ENCODE measurements at regions not wholly inside any gene's neighbourhood (a gene's known extent, or its start where the extent isn't known, plus 50 kb on each side); places are given as distances from the start of the nearest gene placed in this dataset.

DNA sequence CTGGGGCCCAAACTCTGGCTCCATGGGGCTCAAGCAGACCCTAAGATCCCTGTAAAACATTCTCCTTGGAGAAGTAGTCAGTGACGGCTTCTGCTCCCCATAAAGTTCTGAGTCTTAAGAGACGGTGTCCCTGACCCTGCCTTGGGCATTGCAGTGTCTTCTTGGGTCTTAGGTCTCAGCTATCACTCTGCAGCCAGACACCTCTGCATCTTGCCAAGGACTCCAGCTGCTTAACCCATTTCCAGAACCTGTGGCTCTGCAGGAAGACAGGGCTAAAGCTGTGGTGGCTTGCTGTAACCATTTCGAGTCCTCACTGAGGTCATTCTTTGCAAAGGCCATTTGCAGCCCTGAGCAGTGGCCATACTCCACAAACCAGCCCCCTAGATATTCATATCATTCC is 337.1 kb upstream of the ZMIZ1 start:
- DNase-seq (ENCODE audit: extremely low read depth, low read depth), result no peak
- H3K4me3 ChIP-seq (replicated peaks; ENCODE audit: low read depth, low read length), result no peak overlapping the region
- no peak for TF ChIP-seq CTCF (IDR thresholded peaks at IDR 0.05; ENCODE audit: low read depth, low read length, missing control alignments)

DNA sequence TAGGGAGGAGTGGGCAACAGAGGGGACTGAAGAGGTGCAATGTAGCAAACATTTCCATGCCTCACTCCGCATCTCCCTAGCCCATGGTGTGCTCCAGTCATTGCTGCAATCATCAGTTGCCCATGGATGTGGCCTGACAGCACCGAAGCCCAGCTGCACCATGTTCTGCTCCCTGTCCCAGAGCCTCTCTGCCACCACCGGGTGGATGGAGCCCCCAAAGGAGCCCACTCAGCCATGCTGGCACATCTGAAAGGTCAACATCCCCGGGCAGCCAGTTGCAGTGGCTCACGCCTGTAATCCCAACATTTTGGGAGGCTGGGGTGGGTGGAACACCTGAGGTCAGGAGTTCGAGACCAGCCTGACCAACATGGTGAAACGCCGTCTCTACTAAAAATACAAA is 336.4 kb upstream of the ZMIZ1 start:
- no peak for TF ChIP-seq CTCF (IDR thresholded peaks at IDR 0.05; ENCODE audit: low read depth, low read length, missing control alignments)
- DNase-seq (ENCODE audit: extremely low read depth, low read depth), result no peak
- no peak overlapping the region for H3K4me3 ChIP-seq (replicated peaks; ENCODE audit: low read depth, low read length)

GRCh38 chr10:78736926-78737630 is 331.7 kb upstream of the ZMIZ1 start:
- H3K4me3 ChIP-seq (replicated peaks; ENCODE audit: low read depth, low read length), result no peak overlapping the region
- no peak for TF ChIP-seq CTCF (IDR thresholded peaks at IDR 0.05; ENCODE audit: low read depth, low read length, missing control alignments)
- no peak for DNase-seq (ENCODE audit: extremely low read depth, low read depth)

GRCh38 chr10:78737883-78738856 is 330.6 kb upstream of the ZMIZ1 start:
- no peak for TF ChIP-seq CTCF (IDR thresholded peaks at IDR 0.05; ENCODE audit: low read depth, low read length, missing control alignments)
- no peak overlapping the region for H3K4me3 ChIP-seq (replicated peaks; ENCODE audit: low read depth, low read length)
- no peak for DNase-seq (ENCODE audit: extremely low read depth, low read depth)

DNA sequence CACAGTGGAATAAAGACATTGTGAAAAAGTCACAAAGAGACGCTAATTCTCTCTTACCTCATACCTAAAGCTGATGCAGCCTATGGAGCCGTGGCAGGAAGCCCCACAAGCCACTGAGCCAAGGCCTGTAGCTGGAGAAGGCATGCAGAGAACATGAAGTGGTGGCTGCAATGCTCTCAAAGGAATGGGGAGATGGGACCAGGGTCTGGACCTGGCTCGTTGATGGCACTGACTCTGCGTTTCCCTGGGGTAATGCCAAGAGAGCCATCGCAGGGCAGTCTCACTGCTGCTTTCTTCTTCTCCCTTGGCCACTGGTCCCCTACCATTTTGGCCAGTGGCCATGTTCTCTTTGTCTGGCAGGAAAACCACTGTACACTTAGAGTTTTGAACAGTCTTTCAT is 329.9 kb upstream of the ZMIZ1 start:
- no peak overlapping the region for H3K4me3 ChIP-seq (replicated peaks; ENCODE audit: low read depth, low read length)
- no peak for DNase-seq (ENCODE audit: extremely low read depth, low read depth)
- no peak for TF ChIP-seq CTCF (IDR thresholded peaks at IDR 0.05; ENCODE audit: low read depth, low read length, missing control alignments)

GRCh38 chr10:78739444-78740053 is 329.2 kb upstream of the ZMIZ1 start:
- no peak for DNase-seq (ENCODE audit: extremely low read depth, low read depth)
- no peak for TF ChIP-seq CTCF (IDR thresholded peaks at IDR 0.05; ENCODE audit: low read depth, low read length, missing control alignments)
- no peak overlapping the region for H3K4me3 ChIP-seq (replicated peaks; ENCODE audit: low read depth, low read length)
